GM11168 (cell line): ENCODE measurements at regions not wholly inside any gene's neighbourhood (a gene's known extent, or its start where the extent isn't known, plus 50 kb on each side); places are given as distances from the start of the nearest gene placed in this dataset.

Experiments
- in situ Hi-C: fragments of 300-500 bp; cut with MboI; formaldehyde crosslinking; loops from one replicate; pipeline ENCODE4 v1.12.0; 2022; ENCODE audit warnings: low sequenced_read_pairs; ENCODE audit not compliant: unreplicated experiment

- in situ Hi-C loops: no loop called here
These were observed 179.9 kb downstream of the TGFB2 start for GRCh38 chr1:218525031-218525430.

- in situ Hi-C loops: no loop called here
These were observed 180.5 kb downstream of the TGFB2 start for GRCh38 chr1:218525451-218526197.

- in situ Hi-C loops: no loop called here
These were observed 181.1 kb downstream of the TGFB2 start for GRCh38 chr1:218526198-218526580.

GRCh38 chr1:218527737-218528136 is 182.6 kb downstream of the TGFB2 start:
- in situ Hi-C loops: no loop called here

GRCh38 chr1:218529646-218530300 is 184.6 kb downstream of the TGFB2 start:
- in situ Hi-C loops: no loop called here

- in situ Hi-C loops: no loop called here
These were observed 186.8 kb downstream of the TGFB2 start for GRCh38 chr1:218531936-218532335.

- in situ Hi-C loops: no loop called here
These were observed 191.3 kb downstream of the TGFB2 start for GRCh38 chr1:218536296-218536986.

GRCh38 chr1:218537122-218537913 is 192.2 kb downstream of the TGFB2 start:
- in situ Hi-C loops: no loop called here

GRCh38 chr1:218538341-218538740 is 193.2 kb downstream of the TGFB2 start:
- in situ Hi-C loops: no loop called here

GRCh38 chr1:218546314-218546713 is 201.2 kb downstream of the TGFB2 start:
- in situ Hi-C loops: no loop called here

- in situ Hi-C loops: no loop called here
These were observed 203.0 kb downstream of the TGFB2 start for GRCh38 chr1:218547957-218548730.

GRCh38 chr1:218548764-218549163 is 203.6 kb downstream of the TGFB2 start:
- in situ Hi-C loops: no loop called here

GRCh38 chr1:218553197-218553596 is 208.1 kb downstream of the TGFB2 start:
- in situ Hi-C loops: no loop called here

- in situ Hi-C loops: no loop called here
These were observed 210.9 kb downstream of the TGFB2 start for GRCh38 chr1:218556016-218556415.

GRCh38 chr1:218557731-218558130 is 212.6 kb downstream of the TGFB2 start:
- in situ Hi-C loops: no loop called here

- in situ Hi-C loops: no loop called here
These were observed 213.2 kb downstream of the TGFB2 start for GRCh38 chr1:218558271-218558810.

GRCh38 chr1:218565377-218565776 is 220.2 kb downstream of the TGFB2 start:
- in situ Hi-C loops: no loop called here

- in situ Hi-C loops: no loop called here
These were observed 223.9 kb downstream of the TGFB2 start for GRCh38 chr1:218568962-218569550.

- in situ Hi-C loops: no loop called here
These were observed 225.3 kb downstream of the TGFB2 start for GRCh38 chr1:218570456-218570855.
